SH-SY5Y (cell line): ENCODE measurements at regions not wholly inside any gene's neighbourhood (a gene's known extent, or its start where the extent isn't known, plus 50 kb on each side); places are given as distances from the start of the nearest gene placed in this dataset.

Source experiments
- GATA2 ChIP-seq: IDR thresholded peaks from 2 replicates; pipeline ENCODE4 v1.6.1; 2011; ENCODE audit warnings: mild to moderate bottlenecking, low read depth, low read length
- GATA3 ChIP-seq: IDR thresholded peaks from 2 replicates; pipeline ENCODE4 v1.6.1; 2011; ENCODE audit warnings: low read depth, mild to moderate bottlenecking, low read length, moderate library complexity

DNA sequence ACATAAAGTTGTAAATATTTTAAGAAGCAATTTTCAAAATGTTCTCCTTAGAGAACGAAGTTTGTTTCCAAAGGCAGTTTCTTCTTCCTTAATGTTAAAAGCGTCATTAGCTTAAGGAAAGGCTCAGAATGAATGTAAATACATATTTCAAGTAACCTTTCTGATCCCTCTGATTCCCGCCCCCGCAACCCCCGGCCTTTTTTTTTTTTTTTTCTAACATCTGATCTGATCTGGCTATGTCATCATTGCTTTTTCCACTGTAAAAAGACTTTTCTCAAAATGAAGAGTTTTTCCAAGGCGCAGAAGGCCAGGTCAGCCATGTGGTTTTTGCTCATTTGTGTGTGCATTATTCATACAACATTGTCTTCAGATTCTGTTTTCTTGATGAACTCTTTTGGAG, 57.1 kb upstream of the MEIS1 start:
- TF ChIP-seq GATA2 (no peak), GATA3 (no peak)
